PC-3 (cell line): ENCODE measurements at regions not wholly inside any gene's neighbourhood (a gene's known extent, or its start where the extent isn't known, plus 50 kb on each side); places are given as distances from the start of the nearest gene placed in this dataset.

ENCODE experiments used
- ATAC-seq: fragments of 200-7000 bp; cut with Tn5 transposase; 2 replicates; pipeline ENCODE4 v1.9.1; 2020; ENCODE audit warnings: mild to moderate bottlenecking, moderate library complexity
- BruUV-seq: library from RNA; stranded (reverse); fragments of 400-500 nt; replicated peaks from 2 replicates; lab custom pipeline; 2021; lab: Mats Ljungman, UMichigan
- CTCF ChIA-PET: fragments of 300-600 bp; sonication (Branson Sonifier 250); formaldehyde crosslinking; loops from one replicate; lab custom pipeline; 2022; ENCODE audit warnings: antibody characterized with exemption; lab: Charles Lee
- POLR2A ChIA-PET: fragments of 300-600 bp; sonication (Branson Sonifier 250); formaldehyde crosslinking; loops from one replicate; lab custom pipeline; 2022; ENCODE audit warnings: antibody characterized with exemption; ENCODE audit not compliant: unreplicated experiment; lab: Charles Lee
- DNase-seq: peaks from one replicate; pipeline ENCODE4 v3.0.0-alpha.2; 2015
- H2AFZ ChIP-seq: fragments of 300-600 bp; sonication (generic); 2 replicates; pipeline ENCODE4 v1.6.0; 2016; ENCODE audit warnings: antibody characterized with exemption, low read length
- H3F3A ChIP-seq: fragments of 300-600 bp; sonication (generic); one replicate; pipeline ENCODE4 v1.6.0; 2017; ENCODE audit warnings: antibody characterized with exemption, low read length, control low read depth, mild to moderate bottlenecking; ENCODE audit not compliant: unreplicated experiment
- H3K27ac ChIP-seq: fragments of 300-600 bp; sonication (generic); 2 replicates; pipeline ENCODE4 v1.5.1; 2016; ENCODE audit warnings: mild to moderate bottlenecking, low read length
- H3K27me3 ChIP-seq: fragments of 300-600 bp; sonication (generic); 2 replicates; pipeline ENCODE4 v1.6.1; 2016; ENCODE audit warnings: low read length, mixed read lengths
- H3K36me3 ChIP-seq: fragments of 300-600 bp; sonication (generic); 2 replicates; pipeline ENCODE4 v1.6.1; 2016; ENCODE audit warnings: low read depth, mixed run types, low read length, mixed read lengths
- H3K4me1 ChIP-seq: fragments of 300-600 bp; sonication (generic); 2 replicates; pipeline ENCODE4 v1.5.1; 2016; ENCODE audit warnings: low read length; ENCODE audit not compliant: insufficient read depth
- H3K4me2 ChIP-seq: fragments of 300-600 bp; sonication (generic); 2 replicates; pipeline ENCODE4 v1.6.0; 2016; ENCODE audit warnings: low read length
- H3K4me3 ChIP-seq: fragments of 300-600 bp; sonication (generic); 2 replicates; pipeline ENCODE4 v1.5.1; 2016; ENCODE audit warnings: mild to moderate bottlenecking, low read length, mixed read lengths
- H3K79me2 ChIP-seq: fragments of 300-600 bp; sonication (generic); 2 replicates; pipeline ENCODE4 v1.6.1; 2017; ENCODE audit warnings: low read length, mixed read lengths
- H3K9ac ChIP-seq: fragments of 300-600 bp; sonication (generic); 2 replicates; pipeline ENCODE4 v1.6.0; 2016; ENCODE audit warnings: mild to moderate bottlenecking, low read length
- H3K9me2 ChIP-seq: fragments of 300-600 bp; sonication (generic); replicated peaks from 2 replicates; pipeline ENCODE4 v1.6.1; 2016; ENCODE audit warnings: mixed run types, low read length, mixed read lengths
- H3K9me3 ChIP-seq: fragments of 300-600 bp; sonication (generic); 2 replicates; pipeline ENCODE4 v1.6.1; 2016; ENCODE audit warnings: low read length, mixed read lengths
- H4K20me1 ChIP-seq: fragments of 300-600 bp; sonication (generic); 2 replicates; pipeline ENCODE4 v1.6.1; 2016; ENCODE audit warnings: low read length, mixed read lengths
- EZH2 ChIP-seq: fragments of 300-600 bp; sonication (generic); IDR thresholded peaks from one replicate; pipeline ENCODE4 v1.6.1; 2017; ENCODE audit warnings: antibody characterized with exemption, mild to moderate bottlenecking, low read length; ENCODE audit not compliant: unreplicated experiment
- EZH2phosphoT487 ChIP-seq: fragments of 300-600 bp; sonication (generic); IDR thresholded peaks from 2 replicates; pipeline ENCODE4 v1.6.1; 2018; ENCODE audit warnings: mild to moderate bottlenecking, antibody characterized with exemption, low read length, borderline replicate concordance
- intact Hi-C: fragments of 100-400 bp; cut with micrococcal nuclease; formaldehyde crosslinking; loops from 2 replicates; pipeline ENCODE4 v1.9.0; 2023
- TF ChIP-seq, protein P1 (sequence below): fragments of 300-600 bp; sonication (generic); conservative IDR thresholded peaks from 2 replicates; pipeline ENCODE4 v1.5.1; 2017; ENCODE audit warnings: antibody characterized with exemption, low read depth, mild to moderate bottlenecking, low read length

GRCh38 chr2:16319551-16320121 lies 346.0 kb downstream of the CYRIA start:
- Histone ChIP-seq H3F3A (no peaks in the 10 kb centered on the region), H3K4me3 (no peak overlapping the region), H3K9me3 (no peaks in the 10 kb centered on the region), H3K27me3 (no peaks in the 10 kb centered on the region), H3K9ac (no peak overlapping the region), H4K20me1 (no peaks in the 10 kb centered on the region), H3K36me3 (no peaks in the 10 kb centered on the region), H3K79me2 (no peaks in the 10 kb centered on the region), H2AFZ (no peak overlapping the region), H3K9me2 (no peaks in the 10 kb centered on the region), H3K27ac (no peak overlapping the region), H3K4me1 (no peaks in the 10 kb centered on the region), H3K4me2 (no peak overlapping the region)
- no TSS peak for BruUV-seq
- no peak for DNase-seq
- TF ChIP-seq EZH2, result no peak
- TF ChIP-seq, protein P1, sequence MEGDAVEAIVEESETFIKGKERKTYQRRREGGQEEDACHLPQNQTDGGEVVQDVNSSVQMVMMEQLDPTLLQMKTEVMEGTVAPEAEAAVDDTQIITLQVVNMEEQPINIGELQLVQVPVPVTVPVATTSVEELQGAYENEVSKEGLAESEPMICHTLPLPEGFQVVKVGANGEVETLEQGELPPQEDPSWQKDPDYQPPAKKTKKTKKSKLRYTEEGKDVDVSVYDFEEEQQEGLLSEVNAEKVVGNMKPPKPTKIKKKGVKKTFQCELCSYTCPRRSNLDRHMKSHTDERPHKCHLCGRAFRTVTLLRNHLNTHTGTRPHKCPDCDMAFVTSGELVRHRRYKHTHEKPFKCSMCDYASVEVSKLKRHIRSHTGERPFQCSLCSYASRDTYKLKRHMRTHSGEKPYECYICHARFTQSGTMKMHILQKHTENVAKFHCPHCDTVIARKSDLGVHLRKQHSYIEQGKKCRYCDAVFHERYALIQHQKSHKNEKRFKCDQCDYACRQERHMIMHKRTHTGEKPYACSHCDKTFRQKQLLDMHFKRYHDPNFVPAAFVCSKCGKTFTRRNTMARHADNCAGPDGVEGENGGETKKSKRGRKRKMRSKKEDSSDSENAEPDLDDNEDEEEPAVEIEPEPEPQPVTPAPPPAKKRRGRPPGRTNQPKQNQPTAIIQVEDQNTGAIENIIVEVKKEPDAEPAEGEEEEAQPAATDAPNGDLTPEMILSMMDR, result no peak
- no peak for TF ChIP-seq EZH2phosphoT487
- ATAC-seq, result no peak
- POLR2A ChIA-PET, result no interaction called here
- intact Hi-C loops, result no loop called here
- CTCF ChIA-PET, result no interaction called here

DNA sequence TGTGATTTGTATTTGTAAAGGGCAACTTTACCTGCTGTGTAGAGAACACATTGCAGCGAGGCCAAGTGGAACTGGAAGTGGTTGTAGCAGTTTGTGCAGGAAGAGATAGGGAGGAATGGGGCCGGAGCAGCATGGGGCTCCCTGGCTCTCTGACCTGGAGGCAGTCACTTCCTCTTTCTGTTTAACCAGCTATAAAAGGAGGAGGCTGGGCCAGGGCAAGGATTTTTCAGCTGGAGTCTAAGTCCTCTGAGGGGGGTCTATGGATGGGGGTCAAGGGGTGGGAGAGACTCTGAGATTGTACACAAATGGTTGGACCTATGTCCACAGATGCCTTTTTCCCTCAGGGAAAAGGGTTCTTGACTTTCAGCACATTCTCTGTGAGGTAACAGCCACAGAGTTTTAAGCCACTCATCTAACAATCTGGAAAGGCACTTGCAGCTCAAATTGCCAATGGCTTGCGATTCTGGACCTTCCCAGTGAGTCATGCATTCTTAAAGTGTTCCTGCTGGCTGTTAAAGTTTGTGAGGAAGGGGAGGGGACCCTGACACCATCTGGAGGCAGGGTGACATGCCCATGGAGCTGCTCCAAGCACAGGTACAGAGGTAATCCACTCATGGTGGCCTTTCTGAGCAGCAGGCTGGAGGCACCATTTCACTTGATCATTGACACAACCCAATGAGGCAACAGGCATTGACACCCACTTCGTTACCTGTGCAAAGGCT lies 347.0 kb downstream of the CYRIA start:
- H3K27ac ChIP-seq, result no peak overlapping the region
- H3K4me1 ChIP-seq, result no peaks in the 10 kb centered on the region
- no peaks in the 10 kb centered on the region for H3K27me3 ChIP-seq
- CTCF ChIA-PET, result no interaction called here
- no peak for TF ChIP-seq EZH2phosphoT487
- H3K79me2 ChIP-seq, result no peaks in the 10 kb centered on the region
- H4K20me1 ChIP-seq, result no peaks in the 10 kb centered on the region
- POLR2A ChIA-PET, result no interaction called here
- no peak overlapping the region for H3K9ac ChIP-seq
- DNase-seq (no peak), ATAC-seq (no peak)
- H3K9me3 ChIP-seq, result no peaks in the 10 kb centered on the region
- no peak overlapping the region for H3K4me3 ChIP-seq
- intact Hi-C loops, result no loop called here
- no peaks in the 10 kb centered on the region for H3F3A ChIP-seq
- H3K4me2 ChIP-seq, result no peak overlapping the region
- BruUV-seq, result no TSS peak
- H3K36me3 ChIP-seq, result no peaks in the 10 kb centered on the region
- H3K9me2 ChIP-seq, result no peaks in the 10 kb centered on the region
- H2AFZ ChIP-seq, result no peak overlapping the region

DNA sequence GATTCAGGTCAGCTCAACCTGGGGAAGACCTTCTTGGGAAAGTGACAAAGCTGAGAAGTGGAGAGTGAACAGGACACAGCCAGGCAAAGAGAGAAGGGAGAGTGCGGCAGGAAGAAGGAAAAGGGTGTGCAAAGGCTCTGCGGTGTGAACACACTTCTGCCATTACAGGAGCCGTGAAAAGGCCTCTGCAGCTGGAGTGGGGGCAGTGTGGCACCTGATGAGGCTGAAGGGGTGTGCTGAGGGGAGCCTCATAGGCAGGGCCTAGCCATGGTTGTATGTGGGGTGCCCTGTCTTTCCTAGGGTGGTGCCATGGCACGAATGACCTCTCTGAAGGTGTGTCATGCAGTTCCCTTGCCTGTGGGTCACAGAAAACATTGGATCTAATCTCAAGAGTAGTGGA lies 347.6 kb downstream of the CYRIA start:
- H3K79me2 ChIP-seq, result no peaks in the 10 kb centered on the region
- H3K4me3 ChIP-seq, result no peak overlapping the region
- TF ChIP-seq EZH2 (no peak), EZH2phosphoT487 (no peak)
- TF ChIP-seq, protein P1, result no peak
- no peak for DNase-seq
- no peak overlapping the region for H3K9ac ChIP-seq
- no peak for ATAC-seq
- POLR2A ChIA-PET, result no interaction called here
- no peak overlapping the region for H3K27ac ChIP-seq
- H2AFZ ChIP-seq, result no peak overlapping the region
- intact Hi-C loops, result no loop called here
- H3K9me2 ChIP-seq, result no peaks in the 10 kb centered on the region
- H3F3A ChIP-seq, result no peaks in the 10 kb centered on the region
- no peaks in the 10 kb centered on the region for H3K27me3 ChIP-seq
- H3K9me3 ChIP-seq, result no peaks in the 10 kb centered on the region
- H3K36me3 ChIP-seq, result no peaks in the 10 kb centered on the region
- H4K20me1 ChIP-seq, result no peaks in the 10 kb centered on the region
- no peaks in the 10 kb centered on the region for H3K4me1 ChIP-seq
- no TSS peak for BruUV-seq
- CTCF ChIA-PET, result no interaction called here
- H3K4me2 ChIP-seq, result no peak overlapping the region
